K562 (cell line): ENCODE measurements at regions not wholly inside any gene's neighbourhood (a gene's known extent, or its start where the extent isn't known, plus 50 kb on each side); places are given as distances from the start of the nearest gene placed in this dataset.

Experiments used
- MGA ChIP-seq: fragments of 450-650 bp; IDR thresholded peaks from 2 replicates; pipeline ENCODE4 v1.6.1; 2016; ENCODE audit warnings: mild to moderate bottlenecking, moderate library complexity

GRCh38 chr1:189834813-189835212 is 642.9 kb downstream of the BRINP3 start (continued):
- no peak for TF ChIP-seq MGA
- TF ChIP-seq, all 486 proteins: peak for 0
